ENCODE measurements at regions not wholly inside any gene's neighbourhood (a gene's known extent, or its start where the extent isn't known, plus 50 kb on each side); places are given as distances from the start of the nearest gene placed in this dataset.

- peaks cover 1% of the 10 kb centered on the region for H3K4me1 Mint-ChIP-seq (ENCODE audit: low read depth)
- no peak overlapping the region for H3K27ac Mint-ChIP-seq
- CTCF ChIA-PET = no interaction called here
- no peaks in the 10 kb centered on the region for H3K9me3 Mint-ChIP-seq (ENCODE audit: insufficient read depth)
- ATAC-seq (no peak), DNase-seq (no peak)
- peaks cover 11% of the 10 kb centered on the region for H3K36me3 Mint-ChIP-seq (ENCODE audit: low read depth)
- no peaks in the 10 kb centered on the region for H3K27me3 Mint-ChIP-seq (ENCODE audit: low read depth)
- POLR2A ChIA-PET = no interaction called here
- H3K4me3 Mint-ChIP-seq = no peak overlapping the region
Observed at GRCh38 chr1:193519922-193520321, 333.5 kb upstream of the B3GALT2 start.

GRCh38 chr1:193516755-193517388, 330.5 kb upstream of the B3GALT2 start:
- no peak overlapping the region for H3K27ac Mint-ChIP-seq
- no peak overlapping the region for H3K4me3 Mint-ChIP-seq
- DNase-seq (no peak), ATAC-seq (no peak)
- peaks cover 13% of the 10 kb centered on the region for H3K9me3 Mint-ChIP-seq (ENCODE audit: insufficient read depth)
- POLR2A ChIA-PET = interaction anchor here (0.6 kb wide), 1 partner anchor 263 kb away, joined by 3 read pairs; no protein-coding TSS in a partner anchor
- H3K27me3 Mint-ChIP-seq (ENCODE audit: low read depth) = no peaks in the 10 kb centered on the region
- peaks cover 20% of the 10 kb centered on the region for H3K36me3 Mint-ChIP-seq (ENCODE audit: low read depth)
- CTCF ChIA-PET = no interaction called here
- peaks cover 1% of the 10 kb centered on the region for H3K4me1 Mint-ChIP-seq (ENCODE audit: low read depth)

- Mint-ChIP-seq H3K9me3 (ENCODE audit: insufficient read depth) (peaks cover 24% of the 10 kb centered on the region), H3K4me1 (ENCODE audit: low read depth) (peaks cover 1% of the 10 kb centered on the region), H3K27ac (no peak overlapping the region), H3K27me3 (ENCODE audit: low read depth) (no peaks in the 10 kb centered on the region), H3K4me3 (no peak overlapping the region), H3K36me3 (ENCODE audit: low read depth) (peaks cover 29% of the 10 kb centered on the region)
- ChIA-PET CTCF (interaction anchor here (1.9 kb wide), 1 partner anchor 11 kb away, joined by 4 read pairs; no protein-coding TSS in a partner anchor), POLR2A (no interaction called here)
- ATAC-seq (no peak), DNase-seq (no peak)
Observed at GRCh38 chr1:193514397-193514796, 328.0 kb upstream of the B3GALT2 start.

GRCh38 chr1:193513032-193513431, 326.6 kb upstream of the B3GALT2 start:
- CTCF ChIA-PET = interaction anchor here (1.9 kb wide), 1 partner anchor 12 kb away, joined by 4 read pairs; no protein-coding TSS in a partner anchor
- POLR2A ChIA-PET = no interaction called here
- no peak overlapping the region for H3K27ac Mint-ChIP-seq

GRCh38 chr1:193504920-193505319, 318.5 kb upstream of the B3GALT2 start:
- ChIA-PET POLR2A (no interaction called here), CTCF (no interaction called here)
- H3K4me3 Mint-ChIP-seq = no peak overlapping the region
- DNase-seq (no peak), ATAC-seq (no peak)
- no peaks in the 10 kb centered on the region for H3K27me3 Mint-ChIP-seq (ENCODE audit: low read depth)
- peaks cover 9% of the 10 kb centered on the region for H3K4me1 Mint-ChIP-seq (ENCODE audit: low read depth)
- peaks cover 4% of the 10 kb centered on the region for H3K36me3 Mint-ChIP-seq (ENCODE audit: low read depth)
- no peak overlapping the region for H3K27ac Mint-ChIP-seq
- peaks cover 26% of the 10 kb centered on the region for H3K9me3 Mint-ChIP-seq (ENCODE audit: insufficient read depth)

More at GRCh38 chr1:193513032-193513431, 326.6 kb upstream of the B3GALT2 start:
- no peak overlapping the region for H3K4me3 Mint-ChIP-seq
- ATAC-seq (no peak), DNase-seq (no peak)
- no peaks in the 10 kb centered on the region for H3K27me3 Mint-ChIP-seq (ENCODE audit: low read depth)
- peaks cover 25% of the 10 kb centered on the region for H3K9me3 Mint-ChIP-seq (ENCODE audit: insufficient read depth)
- H3K4me1 Mint-ChIP-seq (ENCODE audit: low read depth) = peaks cover 1% of the 10 kb centered on the region
- H3K36me3 Mint-ChIP-seq (ENCODE audit: low read depth) = peaks cover 28% of the 10 kb centered on the region

GRCh38 chr1:193498088-193498655, 311.8 kb upstream of the B3GALT2 start:
- no peak for DNase-seq
- no peak overlapping the region for H3K4me3 Mint-ChIP-seq
- no peak overlapping the region for H3K27ac Mint-ChIP-seq
- no peaks in the 10 kb centered on the region for H3K27me3 Mint-ChIP-seq (ENCODE audit: low read depth)
- POLR2A ChIA-PET = no interaction called here
- peaks cover 6% of the 10 kb centered on the region for H3K36me3 Mint-ChIP-seq (ENCODE audit: low read depth)
- H3K4me1 Mint-ChIP-seq (ENCODE audit: low read depth) = peaks cover 10% of the 10 kb centered on the region
- no peak for ATAC-seq
- CTCF ChIA-PET = interaction anchor here (0.7 to 1.2 kb wide), 2 partner anchors 25 to 355 kb away, joined by 3 to 5 read pairs; no protein-coding TSS in a partner anchor
- H3K9me3 Mint-ChIP-seq (ENCODE audit: insufficient read depth) = peaks cover 9% of the 10 kb centered on the region

- ChIA-PET CTCF (interaction anchor here (0.9 to 1.2 kb wide), 2 partner anchors 17 to 87 kb away, joined by 3 to 4 read pairs; no protein-coding TSS in a partner anchor), POLR2A (no interaction called here)
- DNase-seq (no peak), ATAC-seq (no peak)
- H3K9me3 Mint-ChIP-seq (ENCODE audit: insufficient read depth) = peaks cover 16% of the 10 kb centered on the region
- H3K27ac Mint-ChIP-seq = no peak overlapping the region
- H3K4me3 Mint-ChIP-seq = no peak overlapping the region
- H3K36me3 Mint-ChIP-seq (ENCODE audit: low read depth) = peaks cover 37% of the 10 kb centered on the region
- H3K27me3 Mint-ChIP-seq (ENCODE audit: low read depth) = no peaks in the 10 kb centered on the region
- peaks cover 29% of the 10 kb centered on the region for H3K4me1 Mint-ChIP-seq (ENCODE audit: low read depth)
Observed at GRCh38 chr1:193494368-193494767, 308.0 kb upstream of the B3GALT2 start.

- H3K4me1 Mint-ChIP-seq (ENCODE audit: low read depth) = peaks cover 41% of the 10 kb centered on the region
- H3K36me3 Mint-ChIP-seq (ENCODE audit: low read depth) = peaks cover 74% of the 10 kb centered on the region
- H3K9me3 Mint-ChIP-seq (ENCODE audit: insufficient read depth) = peaks cover 51% of the 10 kb centered on the region
- ChIA-PET CTCF (interaction anchor here (0.8 to 1.2 kb wide), 2 partner anchors 8 to 12 kb away, joined by 3 read pairs; no protein-coding TSS in a partner anchor), POLR2A (no interaction called here)
- DNase-seq = no peak
- no peak overlapping the region for H3K4me3 Mint-ChIP-seq
- H3K27me3 Mint-ChIP-seq (ENCODE audit: low read depth) = no peaks in the 10 kb centered on the region
- no peak overlapping the region for H3K27ac Mint-ChIP-seq
- ATAC-seq = no peak
Observed at GRCh38 chr1:193489191-193489590, 302.8 kb upstream of the B3GALT2 start.

GRCh38 chr1:193487722-193488121, 301.3 kb upstream of the B3GALT2 start:
- Mint-ChIP-seq H3K9me3 (ENCODE audit: insufficient read depth) (peaks cover 58% of the 10 kb centered on the region), H3K27me3 (ENCODE audit: low read depth) (no peaks in the 10 kb centered on the region), H3K36me3 (ENCODE audit: low read depth) (peaks cover 76% of the 10 kb centered on the region), H3K4me1 (ENCODE audit: low read depth) (peaks cover 34% of the 10 kb centered on the region), H3K4me3 (no peak overlapping the region), H3K27ac (no peak overlapping the region)
- POLR2A ChIA-PET = no interaction called here
- CTCF ChIA-PET = interaction anchor here (1.1 to 2.0 kb wide), 2 partner anchors 16 to 25 kb away, joined by 3 to 4 read pairs; no protein-coding TSS in a partner anchor
- DNase-seq (no peak), ATAC-seq (no peak)

GRCh38 chr1:193486671-193487229, 300.3 kb upstream of the B3GALT2 start:
- Mint-ChIP-seq H3K4me1 (ENCODE audit: low read depth) (peaks cover 34% of the 10 kb centered on the region), H3K27me3 (ENCODE audit: low read depth) (no peaks in the 10 kb centered on the region), H3K36me3 (ENCODE audit: low read depth) (peaks cover 81% of the 10 kb centered on the region), H3K27ac (peak overlapping the region; percentile 82), H3K9me3 (ENCODE audit: insufficient read depth) (peaks cover 68% of the 10 kb centered on the region), H3K4me3 (no peak overlapping the region)
- ChIA-PET CTCF (interaction anchor here (1.1 to 2.0 kb wide), 2 partner anchors 17 to 24 kb away, joined by 3 to 4 read pairs; no protein-coding TSS in a partner anchor), POLR2A (no interaction called here)
- no peak for DNase-seq
- ATAC-seq = no peak

- H3K4me3 Mint-ChIP-seq = no peak overlapping the region
- ChIA-PET CTCF (interaction anchor here (0.9 to 1.1 kb wide), 3 partner anchors 9 to 274 kb away, joined by 3 to 4 read pairs (median 3); no protein-coding TSS in a partner anchor), POLR2A (interaction anchor here (0.9 to 1.5 kb wide), 2 partner anchors 11 to 63 kb away, joined by 3 to 4 read pairs; no protein-coding TSS in a partner anchor)
- DNase-seq = no peak
- peaks cover 62% of the 10 kb centered on the region for H3K9me3 Mint-ChIP-seq (ENCODE audit: insufficient read depth)
- H3K4me1 Mint-ChIP-seq (ENCODE audit: low read depth) = peaks cover 65% of the 10 kb centered on the region
- no peaks in the 10 kb centered on the region for H3K27me3 Mint-ChIP-seq (ENCODE audit: low read depth)
- H3K36me3 Mint-ChIP-seq (ENCODE audit: low read depth) = peaks cover 83% of the 10 kb centered on the region
- H3K27ac Mint-ChIP-seq = peak overlapping the region; percentile 88
- ATAC-seq = no peak
Observed at GRCh38 chr1:193480755-193481154, 294.3 kb upstream of the B3GALT2 start.

GRCh38 chr1:193479187-193479586, 292.8 kb upstream of the B3GALT2 start:
- ATAC-seq (peak; percentile 95), DNase-seq (peak; percentile 95)
- Mint-ChIP-seq H3K27me3 (ENCODE audit: low read depth) (no peaks in the 10 kb centered on the region), H3K27ac (peak overlapping the region; percentile 98), H3K36me3 (ENCODE audit: low read depth) (peaks cover 87% of the 10 kb centered on the region), H3K9me3 (ENCODE audit: insufficient read depth) (peaks cover 66% of the 10 kb centered on the region), H3K4me3 (peak overlapping the region; percentile 39), H3K4me1 (ENCODE audit: low read depth) (peaks cover 73% of the 10 kb centered on the region)
- CTCF ChIA-PET = interaction anchor here (1.5 kb wide), 1 partner anchor 11 kb away, joined by 6 read pairs; no protein-coding TSS in a partner anchor
- POLR2A ChIA-PET = interaction anchor here (0.7 to 1.5 kb wide), 4 partner anchors 17 to 62 kb away, joined by 3 to 7 read pairs (median 3); no protein-coding TSS in a partner anchor
